ENCODE measurements at regions not wholly inside any gene's neighbourhood (a gene's known extent, or its start where the extent isn't known, plus 50 kb on each side); places are given as distances from the start of the nearest gene placed in this dataset.

DNA sequence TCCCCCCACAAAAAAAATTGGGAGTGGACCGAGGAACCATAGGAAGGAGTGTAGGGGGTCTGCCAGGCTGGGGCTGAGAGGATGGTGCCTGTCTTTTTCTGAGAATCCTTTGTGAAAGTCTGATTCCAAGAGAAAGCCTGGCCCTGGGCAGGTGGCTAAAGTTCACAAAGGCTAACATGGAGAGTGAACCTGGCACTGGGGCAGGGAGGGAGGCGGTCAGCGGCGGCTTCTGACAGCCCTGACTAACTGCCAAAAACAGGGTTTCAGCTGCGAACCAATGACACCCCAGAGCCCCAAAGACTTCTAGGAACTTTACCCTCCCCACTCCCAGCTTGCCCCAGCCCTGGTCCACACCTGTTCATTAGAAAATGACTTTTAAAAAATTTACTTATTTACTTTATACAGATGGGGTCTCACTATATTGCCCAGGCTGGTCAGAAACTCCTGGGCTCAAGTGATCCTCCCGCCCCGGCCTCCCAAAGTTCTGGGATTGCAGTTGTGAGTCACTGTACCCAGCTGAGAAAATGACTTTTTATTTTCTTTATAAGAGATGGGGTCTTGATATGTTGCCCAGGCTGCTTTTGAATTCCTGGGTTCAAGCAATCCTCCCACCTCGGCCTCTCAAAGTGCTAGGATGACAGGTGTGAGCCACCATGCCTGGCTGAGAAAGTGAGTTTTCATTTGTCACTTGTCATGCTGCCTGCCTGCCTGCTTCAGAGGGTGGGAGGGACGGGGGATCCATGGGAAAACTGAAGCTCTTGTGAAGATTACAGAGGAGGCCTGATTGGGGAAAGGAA is 61.0 kb upstream of the DUSP5 start:
- TF ChIP-seq EZH2phosphoT487 (IDR thresholded peaks at IDR 0.05; ENCODE audit: borderline replicate concordance, low read depth) = no peak
- no peak for TF ChIP-seq FOXJ3 (CRISPR knock-in tag; IDR thresholded peaks at IDR 0.05)
- no peak for TF ChIP-seq RFX5 (IDR thresholded peaks at IDR 0.05; ENCODE audit: low read length)
- no peak for TF ChIP-seq POLR2AphosphoS5 (IDR thresholded peaks at IDR 0.05; ENCODE audit: low read depth, low read length)
- TF ChIP-seq SMC3 (IDR thresholded peaks at IDR 0.05; ENCODE audit: low read depth, low read length) = no peak
- TF ChIP-seq, protein P1, sequence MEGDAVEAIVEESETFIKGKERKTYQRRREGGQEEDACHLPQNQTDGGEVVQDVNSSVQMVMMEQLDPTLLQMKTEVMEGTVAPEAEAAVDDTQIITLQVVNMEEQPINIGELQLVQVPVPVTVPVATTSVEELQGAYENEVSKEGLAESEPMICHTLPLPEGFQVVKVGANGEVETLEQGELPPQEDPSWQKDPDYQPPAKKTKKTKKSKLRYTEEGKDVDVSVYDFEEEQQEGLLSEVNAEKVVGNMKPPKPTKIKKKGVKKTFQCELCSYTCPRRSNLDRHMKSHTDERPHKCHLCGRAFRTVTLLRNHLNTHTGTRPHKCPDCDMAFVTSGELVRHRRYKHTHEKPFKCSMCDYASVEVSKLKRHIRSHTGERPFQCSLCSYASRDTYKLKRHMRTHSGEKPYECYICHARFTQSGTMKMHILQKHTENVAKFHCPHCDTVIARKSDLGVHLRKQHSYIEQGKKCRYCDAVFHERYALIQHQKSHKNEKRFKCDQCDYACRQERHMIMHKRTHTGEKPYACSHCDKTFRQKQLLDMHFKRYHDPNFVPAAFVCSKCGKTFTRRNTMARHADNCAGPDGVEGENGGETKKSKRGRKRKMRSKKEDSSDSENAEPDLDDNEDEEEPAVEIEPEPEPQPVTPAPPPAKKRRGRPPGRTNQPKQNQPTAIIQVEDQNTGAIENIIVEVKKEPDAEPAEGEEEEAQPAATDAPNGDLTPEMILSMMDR (IDR thresholded peaks at IDR 0.05) = no peak
- TF ChIP-seq MEF2A (IDR thresholded peaks at IDR 0.05; ENCODE audit: borderline replicate concordance, low read depth) = no peak
- no peak for TF ChIP-seq JUND (IDR thresholded peaks at IDR 0.05)
- TF ChIP-seq, protein P2, sequence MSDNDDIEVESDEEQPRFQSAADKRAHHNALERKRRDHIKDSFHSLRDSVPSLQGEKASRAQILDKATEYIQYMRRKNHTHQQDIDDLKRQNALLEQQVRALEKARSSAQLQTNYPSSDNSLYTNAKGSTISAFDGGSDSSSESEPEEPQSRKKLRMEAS (IDR thresholded peaks at IDR 0.05; ENCODE audit: low read depth) = no peak
- TF ChIP-seq TEAD4 (IDR thresholded peaks at IDR 0.05; ENCODE audit: borderline replicate concordance, insufficient read depth) = no peak
- TF ChIP-seq FOXM1 (IDR thresholded peaks at IDR 0.05; ENCODE audit: low read depth) = no peak
